ENCODE measurements at regions not wholly inside any gene's neighbourhood (a gene's known extent, or its start where the extent isn't known, plus 50 kb on each side); places are given as distances from the start of the nearest gene placed in this dataset.

DNA sequence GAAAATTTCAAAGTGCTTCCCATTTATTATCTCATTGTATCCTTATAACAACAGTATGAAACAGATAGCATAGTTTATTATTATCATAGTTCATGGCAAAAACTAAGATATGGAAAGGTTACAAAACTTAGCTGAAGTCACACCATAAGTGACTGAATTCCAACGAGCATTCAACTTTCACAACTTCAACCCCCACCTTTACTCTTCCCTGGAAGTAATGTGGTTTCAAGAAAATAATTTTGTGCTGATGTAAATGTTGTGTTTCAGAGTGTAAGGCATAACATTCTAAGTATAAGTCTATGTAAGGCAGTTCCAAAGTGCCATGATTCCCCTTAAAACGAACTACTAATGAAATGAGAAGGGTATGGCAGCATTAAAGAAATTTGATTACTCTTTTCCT is 454.5 kb downstream of the BCAT1 start:
- Histone ChIP-seq H4K20me1 (ENCODE audit: insufficient read depth) (no peaks in the 10 kb centered on the region), H3K4me2 (ENCODE audit: low read length) (no peak overlapping the region), H3K36me3 (ENCODE audit: control insufficient read depth in 1 of 2, insufficient read depth in 2 of 2, low read length in 2 of 2) (no peaks in the 10 kb centered on the region), H3K9ac (ENCODE audit: low read length) (no peak overlapping the region), H3K9me3 (ENCODE audit: control insufficient read depth in 1 of 2, insufficient read depth in 1 of 2, low read depth in 1 of 2, low read length in 2 of 2) (peaks cover 4 to 50% of the 10 kb centered on the region in 2 experiments; a peak in 2 of 4 replicates), H2AFZ (ENCODE audit: low read depth, low read length, poor library complexity, severe bottlenecking) (no peak overlapping the region), H3K4me1 (ENCODE audit: control insufficient read depth in 1 of 2, insufficient read depth in 2 of 2, low read length in 2 of 2) (no peaks in the 10 kb centered on the region), H3K27me3 (ENCODE audit: insufficient read depth, low read length) (no peaks in the 10 kb centered on the region), H3K79me2 (ENCODE audit: insufficient read depth, low read length) (no peaks in the 10 kb centered on the region), H3K27ac (ENCODE audit: low read depth, low read length) (no peak overlapping the region), H3K9me2 (ENCODE audit: insufficient read depth) (no peaks in the 10 kb centered on the region), H3K4me3 (replicated peaks in 1 of 2; ENCODE audit: low read depth in 1 of 2, low read length in 2 of 2) (no peak overlapping the region)
- CTCF ChIA-PET, result no interaction called here
- TF ChIP-seq CBX3 (IDR thresholded peaks at IDR 0.05; ENCODE audit: low read depth), result no peak
- TF ChIP-seq FOSL1 (IDR thresholded peaks at IDR 0.05; ENCODE audit: low read depth), result no peak
- TF ChIP-seq EZH2phosphoT487 (IDR thresholded peaks at IDR 0.05; ENCODE audit: borderline replicate concordance), result no peak
- TF ChIP-seq SRF (IDR thresholded peaks at IDR 0.05; ENCODE audit: low read depth), result no peak
- TF ChIP-seq POLR2A (IDR thresholded peaks at IDR 0.05; ENCODE audit: borderline replicate concordance, extremely low read depth, insufficient read depth, insufficient read length), result no peak
- TF ChIP-seq JUND (IDR thresholded peaks at IDR 0.05), result no peak
- no peak for TF ChIP-seq TCF7L2 (IDR thresholded peaks at IDR 0.05; ENCODE audit: borderline replicate concordance, extremely low read depth, insufficient read depth, insufficient read length)
- no peak for TF ChIP-seq EZH2 (IDR thresholded peaks at IDR 0.05)
- TF ChIP-seq, protein P1, sequence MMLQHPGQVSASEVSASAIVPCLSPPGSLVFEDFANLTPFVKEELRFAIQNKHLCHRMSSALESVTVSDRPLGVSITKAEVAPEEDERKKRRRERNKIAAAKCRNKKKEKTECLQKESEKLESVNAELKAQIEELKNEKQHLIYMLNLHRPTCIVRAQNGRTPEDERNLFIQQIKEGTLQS (IDR thresholded peaks at IDR 0.05), result no peak
- TF ChIP-seq RAD21 (IDR thresholded peaks at IDR 0.05; ENCODE audit: low read depth), result no peak
- no peak for TF ChIP-seq YY1 (IDR thresholded peaks at IDR 0.05; ENCODE audit: extremely low read depth, insufficient replicate concordance, low read depth, low read length)
- TF ChIP-seq, protein P2, sequence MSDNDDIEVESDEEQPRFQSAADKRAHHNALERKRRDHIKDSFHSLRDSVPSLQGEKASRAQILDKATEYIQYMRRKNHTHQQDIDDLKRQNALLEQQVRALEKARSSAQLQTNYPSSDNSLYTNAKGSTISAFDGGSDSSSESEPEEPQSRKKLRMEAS (IDR thresholded peaks at IDR 0.05), result no peak
- TF ChIP-seq ZFX (IDR thresholded peaks at IDR 0.05), result no peak
- no peak for TF ChIP-seq EGR1 (IDR thresholded peaks at IDR 0.05; ENCODE audit: low read depth)
- TF ChIP-seq POLR2AphosphoS5 (IDR thresholded peaks at IDR 0.05; ENCODE audit: low read depth, low read length), result no peak
- TF ChIP-seq SP1 (IDR thresholded peaks at IDR 0.05; ENCODE audit: low read depth), result no peak
- no peak for ATAC-seq
- POLR2A ChIA-PET, result no interaction called here
- BruUV-seq (replicated peaks), result no TSS peak
- RAD21 ChIA-PET (ENCODE audit: low non-redundant PET in 1 of 2, low total read pairs in 2 of 2, uncharacterized antibody in 2 of 2, unreplicated experiment in 2 of 2), result no interaction called here
- intact Hi-C loops (cut with micrococcal nuclease), result no loop called here
- no peak for DNase-seq (ENCODE audit: low read depth, low spot score)

Measured in HCT116 (cell line).